GM23338 (cell line): ENCODE measurements at regions not wholly inside any gene's neighbourhood (a gene's known extent, or its start where the extent isn't known, plus 50 kb on each side); places are given as distances from the start of the nearest gene placed in this dataset.
A peak's percentile ranks its signal among the peaks of the same experiment; 100 is the strongest.

Experiments
- ATAC-seq: fragments of 200-7000 bp; cut with Tn5 transposase; 3 replicates; pipeline ENCODE4 v1.9.1; 2020
- DNase-seq: peaks from one replicate; pipeline ENCODE4 v3.0.0-alpha.2; 2015; ENCODE audit warnings: low spot score
- H2AFZ ChIP-seq: fragments of 200-600 bp; sonication (generic); 2 replicates; pipeline ENCODE4 v1.8.0; 2016; ENCODE audit warnings: antibody characterized with exemption, mild to moderate bottlenecking, moderate library complexity
- H3F3A ChIP-seq: fragments of 200-600 bp; sonication (generic); replicated peaks from 2 replicates; pipeline ENCODE4 v1.8.0; 2017; ENCODE audit warnings: antibody characterized with exemption, mixed run types, low read depth
- H3K27ac ChIP-seq: fragments of 200-600 bp; sonication (generic); 2 replicates; pipeline ENCODE4 v1.6.1; 2016; ENCODE audit warnings: low read depth
- H3K27me3 ChIP-seq: fragments of 200-600 bp; sonication (generic); 2 replicates; pipeline ENCODE4 v1.8.0; 2016; ENCODE audit warnings: mild to moderate bottlenecking, mixed run types, moderate library complexity; ENCODE audit not compliant: insufficient read depth
- H3K36me3 ChIP-seq: fragments of 200-600 bp; sonication (generic); 2 replicates; pipeline ENCODE4 v1.8.0; 2016; ENCODE audit warnings: mild to moderate bottlenecking; ENCODE audit not compliant: insufficient read depth
- H3K4me1 ChIP-seq: fragments of 200-600 bp; sonication (generic); 2 replicates; pipeline ENCODE4 v1.8.0; 2016; ENCODE audit warnings: mild to moderate bottlenecking, moderate library complexity; ENCODE audit not compliant: insufficient read depth
- H3K4me2 ChIP-seq: fragments of 200-600 bp; sonication (generic); 2 replicates; pipeline ENCODE4 v1.7.1; 2017; ENCODE audit warnings: mixed run types
- H3K4me3 ChIP-seq: fragments of 200-600 bp; sonication (generic); 2 replicates; pipeline ENCODE4 v1.6.1; 2016; ENCODE audit warnings: mixed run types
- H3K79me2 ChIP-seq: fragments of 200-600 bp; sonication (generic); replicated peaks from 2 replicates; pipeline ENCODE4 v1.8.0; 2017; ENCODE audit warnings: mild to moderate bottlenecking; ENCODE audit not compliant: insufficient read depth
- H3K9me2 ChIP-seq: fragments of 200-600 bp; sonication (generic); 2 replicates; pipeline ENCODE4 v1.8.0; 2017; ENCODE audit not compliant: insufficient read depth
- H4K20me1 ChIP-seq: fragments of 200-600 bp; sonication (generic); replicated peaks from 2 replicates; pipeline ENCODE4 v1.8.0; 2017; ENCODE audit warnings: mild to moderate bottlenecking; ENCODE audit not compliant: insufficient read depth
- H3K27ac Mint-ChIP-seq: 2 replicates; pipeline ENCODE4 v1.8.0; 2020; ENCODE audit warnings: inconsistent platforms, mild to moderate bottlenecking, moderate library complexity, mixed read lengths
- H3K27me3 Mint-ChIP-seq: 3 replicates; pipeline ENCODE4 v1.8.0; 2022; ENCODE audit warnings: low read depth, mild to moderate bottlenecking, moderate library complexity, mixed read lengths, inconsistent platforms; ENCODE audit not compliant: insufficient read depth, poor library complexity
- H3K36me3 Mint-ChIP-seq: 3 replicates; pipeline ENCODE4 v1.8.0; 2021; ENCODE audit warnings: low read depth, mild to moderate bottlenecking, inconsistent platforms, moderate library complexity, mixed read lengths
- H3K4me1 Mint-ChIP-seq: 3 replicates; pipeline ENCODE4 v1.8.0; 2020; ENCODE audit warnings: mild to moderate bottlenecking, inconsistent platforms, mixed read lengths
- H3K4me3 Mint-ChIP-seq: 3 replicates; pipeline ENCODE4 v1.8.0; 2021; ENCODE audit warnings: moderate library complexity, mild to moderate bottlenecking, inconsistent platforms, mixed read lengths
- H3K9me3 Mint-ChIP-seq: 3 replicates; pipeline ENCODE4 v1.8.0; 2020; ENCODE audit warnings: moderate library complexity, mild to moderate bottlenecking, inconsistent platforms, mixed read lengths
- CREB1 ChIP-seq: fragments of 250-450 bp; sonication (Bioruptor Pico); IDR thresholded peaks from 2 replicates; pipeline ENCODE4 v1.5.0; 2020; ENCODE audit warnings: low read depth, mild to moderate bottlenecking, moderate library complexity
- CTCF ChIP-seq, 2 experiments: fragments of 200-600 bp in 1 of 2; sonication (generic) in 1 of 2; conservative IDR thresholded peaks; 2 replicates each; pipeline versions ENCODE4 v1.5.1 to v1.6.1; 2016 to 2017; ENCODE audit warnings: antibody characterized with exemption in 2 of 2, low read depth in 2 of 2, mild to moderate bottlenecking in 2 of 2, moderate library complexity in 1 of 2
- EZH2phosphoT487 ChIP-seq: fragments of 200-600 bp; sonication (generic); IDR thresholded peaks from one replicate; pipeline ENCODE4 v1.8.1; 2018; ENCODE audit warnings: antibody characterized with exemption; ENCODE audit not compliant: unreplicated experiment
- POLR2AphosphoS5 ChIP-seq: IDR thresholded peaks from 2 replicates; pipeline ENCODE4 v1.6.1; 2016; ENCODE audit warnings: antibody characterized with exemption, low read depth
- STAT1 ChIP-seq: IDR thresholded peaks from one replicate; pipeline ENCODE4 v1.6.1; 2016; ENCODE audit warnings: antibody characterized with exemption; ENCODE audit not compliant: unreplicated experiment
- ZNF462 ChIP-seq: fragments of 250-450 bp; sonication (Bioruptor Pico); IDR thresholded peaks from 2 replicates; pipeline ENCODE4 v1.5.0; 2020; ENCODE audit warnings: mild to moderate bottlenecking, moderate library complexity

GRCh38 chr2:120828066-120828465 lies 92.4 kb downstream of the GLI2 start (continued):
- TF ChIP-seq ZNF462 (CRISPR knock-in tag) = no peak
- TF ChIP-seq STAT1 = no peak

- Histone ChIP-seq H3K9me2 (no peaks in the 10 kb centered on the region), H3K27ac (no peak overlapping the region), H3K27me3 (no peaks in the 10 kb centered on the region), H4K20me1 (peaks cover 24% of the 10 kb centered on the region), H3K36me3 (no peaks in the 10 kb centered on the region), H3F3A (0 out of 2 replicates have a peak, but pooled peaks cover 3% of the 10 kb centered on the region), H3K79me2 (peaks cover 73% of the 10 kb centered on the region), H3K4me2 (no peak overlapping the region), H3K4me3 (no peak overlapping the region), H2AFZ (no peak overlapping the region), H3K4me1 (peaks cover 38% of the 10 kb centered on the region)
- peaks cover under 1% of the 10 kb centered on the region for H3K27me3 Mint-ChIP-seq
- H3K4me3 Mint-ChIP-seq = no peak overlapping the region
- peaks cover 49% of the 10 kb centered on the region for H3K4me1 Mint-ChIP-seq
- no peak for ATAC-seq
- peak overlapping the region; percentile 41; the same call in 1 of the 2 replicates for H3K27ac Mint-ChIP-seq
- DNase-seq = no peak
- no peaks in the 10 kb centered on the region for H3K9me3 Mint-ChIP-seq
- H3K36me3 Mint-ChIP-seq = peaks cover under 1% of the 10 kb centered on the region; the same call in 1 of the 3 replicates
- TF ChIP-seq CREB1 (CRISPR knock-in tag) (no peak), STAT1 (no peak), EZH2phosphoT487 (no peak), CTCF (conservative IDR thresholded peaks at IDR 0.05; ENCODE audit: low read depth in 2 of 2) (no peak), POLR2AphosphoS5 (no peak), ZNF462 (CRISPR knock-in tag) (no peak)
Observed at GRCh38 chr2:120828829-120829632, 93.4 kb downstream of the GLI2 start.
